Gastrocnemius medialis (tissue), 4 donors: ENCODE measurements at regions not wholly inside any gene's neighbourhood (a gene's known extent, or its start where the extent isn't known, plus 50 kb on each side); places are given as distances from the start of the nearest gene placed in this dataset.

Experiments
- ATAC-seq, 2 donors: fragments of 150-250 bp; one replicate each; pipeline ENCODE4 v1.9.1; 2016
- DNase-seq, 2 donors: peaks; one replicate each; pipeline ENCODE4 v3.0.0-alpha.2; 2019
- H3K27ac ChIP-seq, 4 donors: fragments of 200-600 bp; sonication (generic); 1 replicate in 1 of 4; 2 replicates in 3 of 4; pipeline ENCODE4 v1.5.1; 2016 to 2018; ENCODE audit warnings: mild to moderate bottlenecking in 2 of 4, moderate library complexity in 1 of 4
- H3K27me3 ChIP-seq, 3 donors: fragments of 200-600 bp; sonication (generic) in 2 of 3; 1 replicate in 1 of 3; 2 replicates in 2 of 3; pipeline versions ENCODE4 v1.5.1 to v1.6.0; 2016 to 2019; ENCODE audit warnings: mild to moderate bottlenecking in 1 of 3, moderate library complexity in 1 of 3
- H3K36me3 ChIP-seq, 2 donors: fragments of 200-600 bp; sonication (generic) in 1 of 2; one replicate each; pipeline ENCODE4 v1.5.1; 2017 to 2018
- H3K4me1 ChIP-seq, 2 donors: fragments of 200-600 bp; sonication (generic) in 1 of 2; one replicate each; pipeline ENCODE4 v1.5.1; 2016 to 2017; ENCODE audit warnings: mild to moderate bottlenecking in 2 of 2
- H3K4me3 ChIP-seq, 4 donors: fragments of 200-600 bp; sonication (generic) in 3 of 4; 1 replicate in 1 of 4; 2 replicates in 3 of 4; pipeline ENCODE4 v1.5.1; 2016 to 2019; ENCODE audit warnings: mild to moderate bottlenecking in 2 of 4
- H3K9me3 ChIP-seq, 3 donors: fragments of 200-600 bp; sonication (generic) in 2 of 3; 1 replicate in 1 of 3; 2 replicates in 2 of 3; pipeline ENCODE4 v1.5.1; 2016 to 2019
- POLR2A ChIP-seq, 2 donors: fragments of 450-650 bp; IDR thresholded peaks; one replicate each; pipeline ENCODE4 v1.6.1; 2017; ENCODE audit warnings: antibody characterized with exemption in 2 of 2, mild to moderate bottlenecking in 2 of 2, moderate library complexity in 2 of 2
- in situ Hi-C, 4 donors: fragments of 200-750 bp; cut with MboI; loops; one replicate each; pipeline versions ENCODE4 v1.15.0 to v1.8.0; 2017; ENCODE audit warnings: low sequenced_read_pairs in 4 of 4
- intact Hi-C: fragments of 100-400 bp; cut with DNase I; formaldehyde crosslinking; loops from one replicate; pipeline ENCODE4 v1.15.1; 2023; ENCODE audit warnings: low total_unique reads
- TF ChIP-seq, protein P1 (sequence below), 5 experiments: fragments of 450-650 bp in 3 of 5; fragments of 200-600 bp in 2 of 5; sonication (generic) in 2 of 5; IDR thresholded peaks in 4 of 5; conservative IDR thresholded peaks in 1 of 5; 1 replicate in 4 of 5; 2 replicates in 1 of 5; pipeline ENCODE4 v1.5.1; 2016 to 2019; ENCODE audit warnings: antibody characterized with exemption in 5 of 5, mild to moderate bottlenecking in 3 of 5, moderate library complexity in 3 of 5

DNA sequence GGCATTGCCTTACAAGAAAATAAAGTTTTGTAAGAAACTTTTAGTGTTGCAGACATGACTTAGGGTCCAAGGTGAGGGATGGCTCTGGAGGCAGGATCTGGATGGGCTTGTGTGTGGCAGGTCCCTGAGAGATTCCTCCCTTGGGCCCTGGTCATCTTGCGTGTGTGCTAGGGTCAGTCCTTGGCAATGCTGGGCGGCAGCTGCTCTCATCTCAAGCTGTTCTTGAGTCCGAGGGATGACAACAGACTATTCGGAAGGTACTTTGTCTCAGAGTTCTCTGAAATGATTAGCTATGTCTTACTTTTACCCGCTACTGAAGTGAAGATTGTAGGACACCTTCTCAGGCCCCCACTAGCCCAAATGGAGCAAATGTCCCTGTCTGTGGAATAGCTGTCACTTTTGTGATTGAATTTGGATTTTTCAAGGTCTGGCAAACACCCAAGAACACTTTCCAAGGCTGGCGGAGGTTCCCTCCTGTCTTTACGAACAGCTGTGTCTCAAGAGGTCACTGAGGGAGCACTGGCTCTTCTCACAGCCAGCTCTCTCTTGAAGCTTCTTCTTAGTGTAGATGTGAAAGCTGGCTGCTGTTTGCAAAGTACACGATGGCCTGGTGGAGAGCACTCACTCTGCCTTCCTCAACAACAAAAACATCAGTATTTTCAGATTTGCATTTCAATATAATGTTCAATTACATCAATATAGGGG lies 253.6 kb downstream of the STK31 start:
- TF ChIP-seq, protein P1, sequence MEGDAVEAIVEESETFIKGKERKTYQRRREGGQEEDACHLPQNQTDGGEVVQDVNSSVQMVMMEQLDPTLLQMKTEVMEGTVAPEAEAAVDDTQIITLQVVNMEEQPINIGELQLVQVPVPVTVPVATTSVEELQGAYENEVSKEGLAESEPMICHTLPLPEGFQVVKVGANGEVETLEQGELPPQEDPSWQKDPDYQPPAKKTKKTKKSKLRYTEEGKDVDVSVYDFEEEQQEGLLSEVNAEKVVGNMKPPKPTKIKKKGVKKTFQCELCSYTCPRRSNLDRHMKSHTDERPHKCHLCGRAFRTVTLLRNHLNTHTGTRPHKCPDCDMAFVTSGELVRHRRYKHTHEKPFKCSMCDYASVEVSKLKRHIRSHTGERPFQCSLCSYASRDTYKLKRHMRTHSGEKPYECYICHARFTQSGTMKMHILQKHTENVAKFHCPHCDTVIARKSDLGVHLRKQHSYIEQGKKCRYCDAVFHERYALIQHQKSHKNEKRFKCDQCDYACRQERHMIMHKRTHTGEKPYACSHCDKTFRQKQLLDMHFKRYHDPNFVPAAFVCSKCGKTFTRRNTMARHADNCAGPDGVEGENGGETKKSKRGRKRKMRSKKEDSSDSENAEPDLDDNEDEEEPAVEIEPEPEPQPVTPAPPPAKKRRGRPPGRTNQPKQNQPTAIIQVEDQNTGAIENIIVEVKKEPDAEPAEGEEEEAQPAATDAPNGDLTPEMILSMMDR (IDR thresholded peaks at IDR 0.05 in 4 of 5, conservative IDR thresholded peaks at IDR 0.05 in 1 of 5) = no peak
- TF ChIP-seq POLR2A (IDR thresholded peaks at IDR 0.05) = no peak
- no peaks in the 10 kb centered on the region for H3K36me3 ChIP-seq
- no peak overlapping the region for H3K27ac ChIP-seq
- intact Hi-C loops (no loop called here), in situ Hi-C loops (no loop called here)
- no peak for ATAC-seq
- H3K4me1 ChIP-seq = no peaks in the 10 kb centered on the region
- H3K9me3 ChIP-seq = no peaks in the 10 kb centered on the region
- DNase-seq = no peak
- no peak overlapping the region for H3K4me3 ChIP-seq
- H3K27me3 ChIP-seq = no peaks in the 10 kb centered on the region

DNA sequence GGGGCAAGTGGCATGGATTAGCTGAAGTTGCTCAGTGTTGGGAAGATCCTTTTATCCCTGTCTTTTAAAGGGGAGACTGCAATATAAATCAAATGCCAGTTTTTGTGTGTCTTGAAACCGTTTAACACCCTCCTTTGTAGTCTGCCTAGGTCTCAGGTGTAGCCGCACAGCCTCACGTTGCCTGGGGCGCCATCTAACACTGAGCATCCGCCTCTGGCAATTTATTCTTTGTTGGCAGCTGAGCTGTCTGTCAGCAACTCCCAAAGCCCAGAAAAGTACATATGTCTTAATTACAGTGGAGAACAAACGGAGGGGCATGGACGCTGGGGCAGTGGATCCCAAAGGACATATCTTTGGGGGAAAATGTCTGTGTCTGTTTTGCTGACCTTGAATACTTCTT lies 254.7 kb downstream of the STK31 start:
- ATAC-seq = no peak
- no peaks in the 10 kb centered on the region for H3K27me3 ChIP-seq
- in situ Hi-C loops = no loop called here

DNA sequence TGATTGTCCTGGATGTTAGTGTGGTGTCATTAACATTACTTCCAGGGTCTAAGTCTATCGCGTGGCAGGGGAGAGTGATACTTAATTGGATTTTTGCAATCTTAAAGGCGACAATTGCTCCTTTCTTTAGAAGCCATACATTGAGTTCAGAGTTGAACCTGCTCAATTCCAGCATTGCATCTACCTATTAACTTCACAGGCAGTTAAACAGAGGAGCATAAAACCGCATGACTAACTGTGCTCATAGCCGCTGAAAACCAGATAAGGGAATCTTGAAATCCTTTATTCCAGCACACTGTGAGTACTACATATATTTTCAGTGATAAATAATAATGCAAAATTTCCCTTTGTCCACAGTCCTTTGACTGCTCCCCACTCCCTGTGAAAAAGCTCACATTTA lies 255.3 kb downstream of the STK31 start:
- Histone ChIP-seq H3K27me3 (no peaks in the 10 kb centered on the region), H3K9me3 (no peaks in the 10 kb centered on the region), H3K4me3 (no peak overlapping the region), H3K4me1 (no peaks in the 10 kb centered on the region), H3K36me3 (no peaks in the 10 kb centered on the region), H3K27ac (no peak overlapping the region)
- intact Hi-C loops = no loop called here
- TF ChIP-seq POLR2A (IDR thresholded peaks at IDR 0.05) = no peak
- TF ChIP-seq, protein P1 (IDR thresholded peaks at IDR 0.05 in 4 of 5, conservative IDR thresholded peaks at IDR 0.05 in 1 of 5) = no peak
- DNase-seq = no peak
- ATAC-seq = no peak
- in situ Hi-C loops = no loop called here

More for the DNA sequence above, 254.7 kb downstream of the STK31 start:
- Histone ChIP-seq H3K27ac (no peak overlapping the region), H3K36me3 (no peaks in the 10 kb centered on the region), H3K9me3 (no peaks in the 10 kb centered on the region), H3K4me1 (no peaks in the 10 kb centered on the region), H3K4me3 (no peak overlapping the region)
- no peak for DNase-seq
- TF ChIP-seq, protein P1 (IDR thresholded peaks at IDR 0.05 in 4 of 5, conservative IDR thresholded peaks at IDR 0.05 in 1 of 5) = no peak
- TF ChIP-seq POLR2A (IDR thresholded peaks at IDR 0.05) = no peak
- intact Hi-C loops = no loop called here

DNA sequence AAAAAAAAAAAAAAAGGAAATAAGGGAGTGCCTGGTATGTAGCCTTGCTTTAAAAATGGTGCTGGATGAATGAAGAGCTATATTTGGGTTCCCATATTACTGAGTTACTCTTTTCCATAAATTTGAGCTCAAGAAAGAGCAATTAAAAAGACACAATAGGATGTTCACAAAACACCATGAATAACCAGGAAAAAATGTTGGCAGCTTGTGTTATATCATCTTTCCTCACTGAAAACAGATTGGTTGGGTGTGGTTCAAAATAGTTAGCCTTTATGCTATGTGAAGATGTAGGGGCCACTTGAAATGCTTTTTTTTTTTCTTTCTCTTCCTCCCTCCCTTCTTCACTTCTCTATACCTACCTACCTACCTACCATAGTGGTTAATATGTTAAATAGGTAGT lies 256.9 kb downstream of the STK31 start:
- Histone ChIP-seq H3K36me3 (no peaks in the 10 kb centered on the region), H3K4me1 (no peaks in the 10 kb centered on the region), H3K4me3 (no peak overlapping the region), H3K27me3 (no peaks in the 10 kb centered on the region), H3K9me3 (no peaks in the 10 kb centered on the region), H3K27ac (no peak overlapping the region)
- TF ChIP-seq, protein P1 (IDR thresholded peaks at IDR 0.05 in 4 of 5, conservative IDR thresholded peaks at IDR 0.05 in 1 of 5) = no peak
- TF ChIP-seq POLR2A (IDR thresholded peaks at IDR 0.05) = no peak
- intact Hi-C loops = no loop called here
- in situ Hi-C loops = no loop called here
- DNase-seq = no peak
- ATAC-seq = no peak
